GM21515 (cell line): ENCODE measurements at regions not wholly inside any gene's neighbourhood (a gene's known extent, or its start where the extent isn't known, plus 50 kb on each side); places are given as distances from the start of the nearest gene placed in this dataset.
"Not testable (repeated sequence)": the region's sequence is repeated elsewhere in the genome, so short reads cannot be mapped to it uniquely, and the experiment has no call there.

Experiments used
- ATAC-seq: cut with Tn5 transposase; IDR thresholded peaks from one replicate; pipeline ENCODE4 v1.9.1; 2021; ENCODE audit not compliant: unreplicated experiment

- ATAC-seq: no peak
These were observed 113.4 kb upstream of the RAB18 start for GRCh38 chr10:27390681-27391080.

- no peak for ATAC-seq
These were observed 115.2 kb upstream of the RAB18 start for GRCh38 chr10:27388761-27389399.

GRCh38 chr10:27383595-27384542 is 120.2 kb upstream of the RAB18 start:
- no peak for ATAC-seq

GRCh38 chr10:27382176-27382575 is 121.9 kb upstream of the RAB18 start:
- no peak for ATAC-seq

- ATAC-seq: no peak
These were observed 123.2 kb upstream of the RAB18 start for GRCh38 chr10:27380929-27381358.

DNA sequence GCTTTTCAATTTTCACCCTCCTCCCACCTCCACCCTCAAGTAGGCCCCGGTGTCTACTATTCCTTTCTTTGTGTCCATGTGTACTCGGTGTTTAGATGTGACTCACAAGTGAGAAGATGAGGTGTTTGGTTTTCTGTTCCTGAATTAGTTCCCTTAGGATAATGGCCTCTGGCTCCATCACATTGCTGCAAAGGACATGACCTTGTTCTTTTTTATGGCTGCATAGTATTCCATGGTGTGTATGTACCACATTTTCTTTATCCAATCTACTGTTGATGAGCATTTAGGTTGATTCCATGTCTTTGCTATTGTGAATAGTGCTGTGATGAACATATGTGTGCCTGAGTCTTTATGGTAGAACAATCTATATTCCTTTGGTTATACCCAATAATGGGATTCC is 125.1 kb upstream of the RAB18 start:
- not testable (repeated sequence) for ATAC-seq

- no peak for ATAC-seq
These were observed 130.4 kb upstream of the RAB18 start for GRCh38 chr10:27373566-27374160.

GRCh38 chr10:27372095-27372494 is 131.5 kb upstream of the ACBD5 start:
- ATAC-seq: no peak

DNA sequence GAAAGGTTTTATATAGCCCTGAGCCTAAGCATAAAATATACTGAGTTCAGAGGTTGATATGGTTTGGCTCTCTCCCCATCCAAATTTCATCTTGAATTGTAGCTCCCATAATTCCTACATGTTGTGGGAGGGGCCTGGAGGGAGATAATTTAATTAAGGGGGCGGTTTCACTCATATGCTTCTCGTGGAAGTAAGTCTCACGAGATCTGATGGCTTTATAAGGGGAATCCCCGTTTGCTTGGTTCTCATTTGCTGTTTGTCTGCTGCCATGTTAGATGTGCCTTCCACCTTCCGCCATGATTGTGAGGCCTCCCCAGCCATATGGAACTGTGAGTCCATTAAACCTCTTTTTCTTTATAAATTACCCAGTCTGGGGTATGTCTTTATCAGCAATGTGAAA is 130.8 kb upstream of the ACBD5 start:
- ATAC-seq: not testable (repeated sequence)

- no peak for ATAC-seq
These were observed 129.3 kb upstream of the ACBD5 start for GRCh38 chr10:27369880-27370279.

GRCh38 chr10:27368706-27369105 is 128.1 kb upstream of the ACBD5 start:
- no peak for ATAC-seq

DNA sequence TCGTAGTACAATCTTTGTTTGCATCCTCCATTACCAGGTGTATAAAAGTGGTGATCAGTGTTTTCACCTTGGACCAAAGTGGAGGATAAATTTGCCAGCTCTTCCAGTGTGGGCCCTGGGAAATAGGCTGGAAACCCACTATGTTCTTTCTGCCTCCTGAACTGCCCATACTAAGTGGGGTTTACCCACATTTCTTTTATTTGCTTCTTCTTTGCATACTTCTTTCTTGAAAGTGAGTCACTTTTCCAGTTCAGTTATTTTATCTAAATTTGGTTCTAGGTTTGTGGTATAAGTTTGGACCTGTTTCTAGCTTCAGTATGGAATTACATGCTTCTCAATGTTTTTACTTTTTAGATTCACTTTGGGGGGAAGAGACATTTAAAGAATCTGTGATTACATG is 126.2 kb upstream of the ACBD5 start:
- no peak for ATAC-seq

DNA sequence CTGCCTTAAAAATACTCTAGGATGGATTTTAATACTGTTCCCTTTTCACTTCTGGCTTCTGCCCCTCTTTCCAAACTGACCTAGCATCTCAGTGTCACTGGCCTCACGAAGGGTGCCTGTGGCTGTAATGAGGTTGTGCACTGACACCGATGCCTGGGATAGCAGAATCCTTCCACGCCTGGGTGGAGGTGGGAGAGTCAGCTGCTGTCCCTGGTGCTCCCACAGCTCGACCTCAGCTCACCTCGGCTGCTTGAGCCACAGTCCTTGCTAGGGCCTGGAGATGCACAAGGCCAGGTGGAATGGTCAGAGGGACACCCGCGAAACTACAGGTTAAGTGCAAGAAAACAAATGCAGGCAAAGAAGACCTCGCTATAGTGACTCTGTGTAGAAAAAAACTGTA is 123.4 kb upstream of the ACBD5 start:
- ATAC-seq: no peak

DNA sequence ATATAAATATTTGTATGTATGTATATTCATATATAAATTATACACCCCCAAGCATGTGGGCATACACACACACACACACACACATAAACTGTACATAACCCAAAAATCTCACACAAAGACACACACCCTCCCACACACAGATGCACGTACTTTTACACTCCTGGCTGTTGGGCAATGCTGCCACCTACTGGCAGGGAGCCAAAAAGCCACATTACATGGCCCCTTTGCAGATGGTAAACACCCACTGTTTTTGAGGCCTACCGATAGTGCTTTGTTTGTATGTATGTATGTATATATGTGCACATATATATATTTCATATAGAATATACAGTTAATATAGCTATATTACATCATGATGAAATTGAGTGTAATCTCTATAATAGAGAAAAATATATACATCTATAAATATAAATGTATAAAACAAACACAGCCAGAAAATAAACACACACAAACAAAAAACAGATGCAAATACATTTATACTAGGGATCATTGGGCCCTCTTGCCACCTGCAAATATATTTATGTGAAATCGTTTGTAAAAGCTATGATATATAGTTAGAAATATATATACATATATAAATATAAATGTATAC is 120.1 kb upstream of the ACBD5 start:
- peak; percentile 82 for ATAC-seq

DNA sequence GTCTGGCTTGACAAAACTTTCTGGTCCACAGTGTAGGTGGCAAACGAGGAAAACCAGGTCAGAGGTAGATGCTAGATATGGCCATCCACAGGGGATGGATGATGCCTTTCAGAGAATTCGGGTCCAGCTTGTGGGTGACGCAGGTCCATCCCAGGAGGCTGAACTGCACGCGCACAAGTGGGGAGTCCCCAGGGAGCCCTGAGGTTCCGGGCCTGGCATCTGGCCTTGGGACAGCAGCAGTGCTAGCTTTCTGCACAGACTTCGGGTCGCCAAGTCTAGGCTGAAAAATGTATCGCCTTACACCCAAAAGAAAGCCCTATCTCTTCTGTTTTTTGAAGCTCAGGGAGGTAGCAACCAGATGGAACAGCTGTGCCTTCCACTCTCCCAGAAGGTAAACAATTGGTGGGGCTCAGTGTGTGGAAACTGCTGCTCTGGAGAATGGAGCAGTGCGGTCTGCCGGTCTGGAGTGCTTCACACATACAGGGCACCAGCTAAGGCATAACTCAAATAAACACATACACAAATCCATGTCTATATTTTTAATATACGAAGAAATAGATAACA is 119.3 kb upstream of the ACBD5 start:
- ATAC-seq: no peak

- no peak for ATAC-seq
These were observed 116.1 kb upstream of the ACBD5 start for GRCh38 chr10:27356738-27357137.

- no peak for ATAC-seq
These were observed 115.4 kb upstream of the ACBD5 start for GRCh38 chr10:27355918-27356573.

DNA sequence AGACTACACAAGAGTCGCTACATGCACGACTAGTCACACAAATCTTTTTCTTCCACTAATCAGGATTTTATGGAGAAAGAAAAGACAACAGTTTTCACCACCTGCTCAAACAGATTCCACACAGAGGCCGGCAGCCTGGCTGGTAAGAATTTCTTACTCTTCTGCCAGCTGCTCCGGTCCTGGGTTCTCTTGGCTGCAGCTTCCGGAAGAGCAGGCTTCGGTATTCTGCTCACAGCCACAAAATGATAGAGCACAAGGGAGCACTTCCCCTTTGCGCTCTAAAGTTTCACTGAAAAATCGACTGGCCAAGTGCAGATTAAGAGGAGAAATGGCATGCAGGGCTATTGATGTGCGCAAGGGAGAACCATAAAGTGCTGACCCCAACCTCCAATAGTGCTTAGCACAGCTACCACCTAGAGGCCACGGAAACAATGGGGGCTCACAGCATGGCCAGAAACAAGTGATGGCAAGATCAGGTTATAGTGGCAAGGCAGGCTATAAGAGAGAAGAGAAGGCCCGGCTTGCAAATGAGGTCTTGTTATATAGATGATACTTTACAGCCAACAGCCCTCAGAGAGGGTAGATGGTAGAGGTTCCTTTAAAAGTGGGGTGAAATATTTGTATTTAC is 114.2 kb upstream of the ACBD5 start:
- ATAC-seq: peak; percentile 97

DNA sequence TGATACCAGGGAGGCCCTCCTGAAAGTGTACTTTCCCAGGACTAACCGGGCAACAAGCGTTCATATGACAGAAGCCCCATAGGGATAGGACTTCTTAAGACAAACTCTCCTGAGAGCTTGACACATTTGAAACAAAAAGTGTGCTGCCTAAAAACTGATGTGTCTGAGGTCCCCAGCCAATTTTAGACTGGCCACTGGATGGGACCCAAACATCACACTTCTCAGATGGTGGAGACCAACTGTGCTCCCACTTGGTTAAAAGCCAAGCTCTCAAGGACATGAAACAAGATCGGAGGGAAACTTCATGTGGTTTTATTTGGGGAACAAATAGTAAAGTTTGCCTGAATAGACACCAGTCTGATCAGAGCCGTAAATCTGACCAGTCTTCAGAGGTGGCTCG is 113.5 kb upstream of the ACBD5 start:
- peak; percentile 28 for ATAC-seq

- ATAC-seq: no peak
These were observed 109.4 kb upstream of the ACBD5 start for GRCh38 chr10:27349987-27350386.
